ENCODE measurements at regions not wholly inside any gene's neighbourhood (a gene's known extent, or its start where the extent isn't known, plus 50 kb on each side); places are given as distances from the start of the nearest gene placed in this dataset.
"Not testable (repeated sequence)": the region's sequence is repeated elsewhere in the genome, so short reads cannot be mapped to it uniquely, and the experiment has no call there.

- no peak for DNase-seq
Measured at GRCh38 chr12:114192013-114192412, 213.9 kb downstream of the TBX5 start.

- no peak for DNase-seq
Measured at GRCh38 chr12:114191581-114191980, 214.4 kb downstream of the TBX5 start.

DNA sequence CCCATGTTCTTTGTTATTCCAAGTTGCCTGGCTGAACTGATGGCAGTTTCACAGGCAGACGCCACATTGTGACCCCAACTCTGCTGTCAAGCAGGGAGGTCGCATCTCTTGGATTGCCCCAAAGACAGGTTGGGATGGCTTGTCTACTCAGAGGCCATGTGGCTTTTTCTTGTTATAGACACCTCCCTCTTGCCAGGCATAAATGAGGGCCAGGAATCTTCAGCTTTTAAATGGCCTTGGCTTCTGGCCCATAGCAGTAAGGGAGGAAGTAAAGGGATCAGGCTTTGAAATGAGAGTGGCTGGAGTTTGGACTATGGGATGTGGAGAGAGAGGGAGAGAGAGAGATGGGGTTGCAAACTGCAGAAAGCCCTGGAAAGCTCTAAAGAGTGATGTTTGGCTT lies 215.0 kb downstream of the TBX5 start:
- no peak for DNase-seq

DNA sequence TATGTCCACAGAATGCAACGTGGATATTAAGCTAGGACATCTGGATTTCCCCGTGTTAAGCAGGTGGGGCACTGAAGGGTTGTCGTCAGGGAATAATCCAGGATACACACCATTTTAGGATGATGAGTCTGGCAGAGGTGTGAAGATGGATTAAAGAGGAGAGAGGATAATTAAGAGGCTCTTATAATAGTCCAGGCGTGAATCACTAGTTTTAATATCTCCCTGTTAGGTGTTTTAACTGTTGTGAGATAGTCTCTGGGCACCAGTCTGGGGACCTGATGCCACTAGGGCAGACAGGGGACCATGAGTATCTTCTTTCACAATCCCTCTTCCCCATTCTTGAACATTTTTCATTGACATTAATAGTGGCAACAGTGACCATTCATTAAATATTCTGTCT lies 216.7 kb downstream of the TBX5 start:
- no peak for DNase-seq

DNA sequence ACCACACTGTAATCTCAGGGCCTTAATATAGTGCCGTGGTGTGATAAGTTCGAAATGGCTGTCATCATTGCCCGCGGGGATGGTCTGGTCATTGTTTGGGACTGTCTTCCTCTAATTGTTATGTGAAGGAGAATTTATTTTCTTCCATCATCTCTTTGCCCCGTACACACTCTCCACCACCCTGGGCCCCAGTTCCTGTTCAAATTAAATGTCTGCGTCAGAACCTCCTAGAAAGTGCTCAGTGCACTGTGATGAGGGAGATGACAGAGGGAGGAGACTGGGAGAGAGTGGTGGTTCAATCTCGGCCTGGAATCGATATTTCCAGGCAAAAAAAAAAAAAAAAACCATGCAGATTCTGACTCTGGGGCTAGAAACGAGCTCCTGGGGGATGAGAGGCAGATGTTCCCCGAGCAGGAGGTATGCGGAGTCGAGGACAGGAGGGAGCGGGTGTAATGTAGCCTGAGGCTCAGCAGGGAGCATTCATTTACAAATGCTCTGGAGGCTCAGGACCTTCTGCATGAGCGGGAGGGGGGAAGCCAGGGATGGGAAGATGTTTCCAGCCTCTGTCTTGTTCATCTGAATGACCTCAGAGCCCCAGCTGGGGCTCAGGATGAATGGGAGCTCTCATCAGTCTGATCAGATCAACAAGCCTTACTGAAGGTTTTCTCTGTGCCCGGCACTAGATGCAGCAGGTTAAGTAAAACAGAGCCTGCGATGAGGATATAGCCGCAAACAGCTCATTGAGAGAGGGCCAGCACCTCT lies 219.5 kb downstream of the TBX5 start:
- DNase-seq: peak; percentile 80

DNA sequence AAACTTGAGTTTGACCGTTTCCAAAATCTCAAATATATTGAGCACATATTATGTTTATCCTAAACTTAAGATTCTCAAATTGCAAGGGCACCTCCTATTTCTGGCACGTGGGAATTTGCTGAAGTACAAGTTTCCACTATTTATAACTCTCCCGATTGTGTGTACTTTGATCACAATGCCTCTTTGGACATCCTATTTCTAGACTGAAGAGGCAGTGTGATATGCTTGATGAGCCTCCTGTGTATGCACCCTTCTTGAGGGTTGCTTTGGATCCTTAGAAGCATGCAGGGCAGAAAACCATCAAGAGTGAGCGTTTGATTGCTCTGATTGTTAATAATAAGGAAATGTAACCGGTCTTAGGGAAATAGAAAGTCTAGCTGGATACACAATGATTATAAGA lies 218.9 kb upstream of the RBM19 start:
- no peak for DNase-seq

- DNase-seq: no peak
Measured at GRCh38 chr12:114174326-114174725, 208.2 kb upstream of the RBM19 start.

GRCh38 chr12:114172135-114172534 lies 206.0 kb upstream of the RBM19 start:
- no peak for DNase-seq

- no peak for DNase-seq
Measured at GRCh38 chr12:114168061-114168460, 201.9 kb upstream of the RBM19 start.

GRCh38 chr12:114167431-114167830 lies 201.3 kb upstream of the RBM19 start:
- DNase-seq: no peak

DNA sequence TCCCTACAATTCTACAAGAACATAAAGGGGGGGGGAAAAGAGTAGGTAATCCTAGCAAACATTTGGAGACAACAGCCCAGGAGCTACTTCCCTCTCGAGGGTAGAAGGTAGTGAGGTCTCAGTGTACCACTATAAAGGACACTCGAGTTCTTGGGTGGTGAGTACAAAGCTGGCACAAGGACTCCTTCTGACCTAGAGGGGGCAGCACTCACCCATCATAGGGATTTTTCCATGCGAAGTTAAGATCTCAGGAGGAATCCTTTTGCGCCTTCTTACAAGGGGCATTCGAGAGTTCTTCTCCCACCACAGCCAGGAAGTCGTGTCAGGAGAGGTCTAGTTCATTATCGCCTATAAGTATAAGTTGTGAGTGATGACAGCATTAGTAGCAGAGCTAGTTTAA lies 200.2 kb upstream of the RBM19 start:
- no peak for DNase-seq

DNA sequence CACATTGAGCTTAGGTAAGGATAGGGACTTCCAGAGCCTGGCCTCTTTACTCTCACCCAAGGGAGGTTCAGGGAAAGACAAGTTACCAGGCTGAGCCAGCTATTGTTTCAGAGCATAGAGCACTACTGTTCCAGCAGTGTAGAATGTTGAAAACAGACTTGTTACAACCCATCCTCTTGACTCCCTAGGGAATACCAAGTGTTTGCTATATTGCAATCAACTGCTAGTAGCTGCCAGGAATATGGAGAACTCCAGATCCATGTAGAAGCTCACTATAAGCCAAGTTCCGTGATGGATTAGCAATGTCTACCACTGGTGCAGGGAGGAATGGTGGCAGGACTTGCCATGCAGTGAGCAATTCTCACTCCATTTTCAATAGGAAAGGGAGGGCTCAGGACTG lies 199.8 kb upstream of the RBM19 start:
- DNase-seq: peak; percentile 60

- DNase-seq: no peak
Measured at GRCh38 chr12:114164351-114164750, 198.2 kb upstream of the RBM19 start.

- no peak for DNase-seq
Measured at GRCh38 chr12:114163771-114164170, 197.6 kb upstream of the RBM19 start.

- no peak for DNase-seq
Measured at GRCh38 chr12:114160445-114160844, 194.3 kb upstream of the RBM19 start.

DNA sequence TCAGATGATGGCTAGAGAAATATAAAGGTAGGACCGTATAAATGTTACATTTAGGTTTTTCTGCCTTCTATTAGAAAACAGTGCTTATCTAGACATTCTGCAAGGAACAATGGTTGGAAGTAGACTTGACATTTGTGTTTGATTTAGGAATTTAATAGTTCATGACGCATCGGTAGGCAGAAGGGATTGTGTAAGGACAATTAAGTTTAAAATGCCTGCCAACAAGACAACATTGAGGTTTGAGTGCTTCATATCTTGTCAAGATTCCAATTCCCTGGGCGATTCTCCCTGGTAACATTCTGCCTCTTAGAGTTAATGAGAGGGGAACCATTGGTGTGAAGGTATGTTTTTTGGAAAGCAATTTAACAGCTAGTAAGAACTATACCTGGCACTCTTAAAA lies 186.8 kb upstream of the RBM19 start:
- DNase-seq: no peak

DNA sequence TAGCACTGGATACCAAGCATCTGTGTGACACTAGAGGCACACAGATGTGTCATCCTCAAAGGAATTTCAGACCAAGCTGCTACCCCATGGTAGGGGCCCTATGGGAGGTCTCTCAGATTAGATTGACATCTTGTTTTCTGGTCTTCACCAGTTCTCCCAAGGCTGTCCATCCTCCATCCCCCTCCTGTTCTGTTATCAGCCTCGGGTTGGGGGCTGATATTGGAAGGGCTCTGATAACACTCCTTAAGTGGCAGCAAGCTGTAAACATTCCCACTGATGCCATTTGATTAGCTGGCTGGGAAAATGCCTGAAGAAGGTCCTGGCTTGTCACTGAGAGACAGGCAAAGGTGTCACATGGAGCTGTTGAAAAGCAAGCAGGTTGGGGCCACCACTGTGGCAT lies 185.9 kb upstream of the RBM19 start:
- no peak for DNase-seq

GRCh38 chr12:114150584-114150983 lies 184.5 kb upstream of the RBM19 start:
- not testable (repeated sequence) for DNase-seq

DNA sequence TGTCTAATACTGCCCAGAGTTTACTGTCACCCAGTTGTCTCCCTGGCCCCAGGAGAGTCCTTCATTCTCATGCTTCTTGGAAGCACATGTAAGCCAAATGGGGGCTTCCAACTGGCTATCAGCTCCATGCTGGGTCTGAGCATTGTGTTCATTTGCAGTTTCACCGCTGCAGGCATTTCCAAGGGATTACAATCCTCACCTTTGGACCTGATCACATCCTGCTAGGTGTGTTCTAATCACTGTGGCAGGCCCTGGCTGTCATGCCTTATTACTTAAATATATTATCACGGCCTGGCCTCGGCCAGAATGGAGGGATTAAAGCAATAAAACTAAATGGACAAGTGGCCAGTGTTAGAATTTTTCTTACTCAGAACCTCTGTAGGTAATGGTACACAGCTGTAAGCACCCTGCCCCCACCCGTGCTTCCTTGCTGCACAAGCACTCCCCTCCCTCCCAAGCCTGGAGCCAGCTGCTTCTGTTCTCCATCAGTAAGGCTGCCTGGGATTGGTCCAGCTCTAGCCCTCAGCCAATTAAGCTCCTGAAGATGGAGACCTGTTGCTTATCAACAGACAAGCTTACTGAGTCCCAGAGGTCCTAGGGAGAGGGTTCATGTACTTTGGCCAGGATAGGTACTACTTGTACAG lies 175.9 kb upstream of the RBM19 start:
- no peak for DNase-seq

DNA sequence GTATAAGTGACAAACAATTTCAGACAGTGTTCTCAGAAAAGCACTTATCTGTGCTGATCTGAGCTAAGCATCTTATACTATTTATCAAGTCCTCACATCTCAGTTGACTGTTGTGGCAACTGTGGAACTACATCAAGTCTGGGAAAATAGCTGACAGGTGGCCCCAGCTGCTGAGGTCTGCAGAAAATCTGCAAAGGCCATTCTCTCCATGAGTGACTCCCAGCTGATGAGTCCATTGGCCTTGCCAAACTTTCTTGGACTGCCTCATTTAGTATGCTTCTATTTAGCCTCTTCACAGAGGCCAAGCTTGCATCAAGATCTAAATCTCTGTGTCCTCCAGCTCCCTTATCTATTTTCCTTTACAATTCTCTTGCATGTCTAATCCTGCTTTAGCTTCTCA lies 174.5 kb upstream of the RBM19 start:
- no peak for DNase-seq

- DNase-seq: no peak
Measured at GRCh38 chr12:114136631-114137030, 170.5 kb upstream of the RBM19 start.

- no peak for DNase-seq
Measured at GRCh38 chr12:114134922-114135321, 168.8 kb upstream of the RBM19 start.

GRCh38 chr12:114131824-114132223 lies 165.7 kb upstream of the RBM19 start:
- no peak for DNase-seq

DNA sequence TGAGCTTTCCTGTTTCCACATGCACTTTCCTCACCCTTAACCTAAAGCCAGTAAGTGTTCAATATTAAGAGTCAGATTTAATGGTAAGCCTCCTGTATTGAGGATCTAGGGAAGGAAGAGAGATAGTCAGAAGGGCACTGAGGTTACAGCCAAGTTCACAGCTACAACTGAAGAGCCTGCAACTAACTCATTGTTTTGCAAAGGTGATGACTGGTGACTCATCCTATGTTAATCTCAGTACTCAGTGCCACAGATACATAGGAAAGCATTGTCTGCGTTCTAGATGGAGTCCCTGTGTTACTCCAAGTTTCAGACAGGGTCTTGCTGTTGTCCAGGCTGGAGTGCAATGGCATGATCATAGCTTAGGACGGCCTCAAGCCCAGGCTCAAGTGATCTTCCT lies 157.0 kb upstream of the RBM19 start:
- DNase-seq: no peak

GRCh38 chr12:114122016-114122415 lies 155.9 kb upstream of the RBM19 start:
- DNase-seq: no peak
